Smooth muscle cell (in vitro differentiated cells): ENCODE measurements at regions not wholly inside any gene's neighbourhood (a gene's known extent, or its start where the extent isn't known, plus 50 kb on each side); places are given as distances from the start of the nearest gene placed in this dataset.

Experiments used
- DNase-seq: peaks from one replicate; lab custom pipeline; 2025; ENCODE audit not compliant: unreplicated experiment; lab: John Stamatoyannopoulos, UW
- H2AFZ ChIP-seq: fragments of 200-600 bp; sonication (generic); 2 replicates; pipeline ENCODE4 v1.6.0; 2016; ENCODE audit warnings: antibody characterized with exemption, low read depth, mild to moderate bottlenecking
- H3F3A ChIP-seq: fragments of 200-600 bp; sonication (generic); 2 replicates; pipeline ENCODE4 v1.6.0; 2017; ENCODE audit warnings: antibody characterized with exemption, low read depth
- H3K27ac ChIP-seq: fragments of 200-600 bp; sonication (generic); 2 replicates; pipeline ENCODE4 v1.5.1; 2016; ENCODE audit warnings: low read depth, mild to moderate bottlenecking
- H3K27me3 ChIP-seq: fragments of 200-600 bp; sonication (generic); 2 replicates; pipeline ENCODE4 v1.6.1; 2016; ENCODE audit warnings: low read depth, mild to moderate bottlenecking
- H3K36me3 ChIP-seq: fragments of 200-600 bp; sonication (generic); 2 replicates; pipeline ENCODE4 v1.5.1; 2016; ENCODE audit warnings: low read depth
- H3K4me1 ChIP-seq: fragments of 200-600 bp; sonication (generic); 2 replicates; pipeline ENCODE4 v1.5.1; 2016; ENCODE audit warnings: low read depth
- H3K4me2 ChIP-seq: fragments of 200-600 bp; sonication (generic); 2 replicates; pipeline ENCODE4 v1.6.0; 2016; ENCODE audit warnings: mild to moderate bottlenecking
- H3K4me3 ChIP-seq: fragments of 200-600 bp; sonication (generic); 2 replicates; pipeline ENCODE4 v1.5.1; 2016; ENCODE audit warnings: mild to moderate bottlenecking
- H3K79me2 ChIP-seq: fragments of 200-600 bp; sonication (generic); 2 replicates; pipeline ENCODE4 v1.6.0; 2016; ENCODE audit warnings: low read depth, mild to moderate bottlenecking
- H3K9ac ChIP-seq: fragments of 200-600 bp; sonication (generic); 2 replicates; pipeline ENCODE4 v1.6.0; 2016; ENCODE audit warnings: low read depth
- H3K9me3 ChIP-seq: fragments of 200-600 bp; sonication (generic); replicated peaks from 2 replicates; pipeline ENCODE4 v1.5.1; 2016; ENCODE audit warnings: low read depth
- H4K20me1 ChIP-seq: fragments of 200-600 bp; sonication (generic); 2 replicates; pipeline ENCODE4 v1.6.0; 2016; ENCODE audit warnings: low read depth
- WGBS: methylation state at CpG from one replicate; pipeline ENCODE4 v1.1.7; 2016; ENCODE audit warnings: low lambda C conversion rate; 5-methylcytosine and 5-hydroxymethylcytosine counted together
- TF ChIP-seq, protein P1 (sequence below): fragments of 200-600 bp; sonication (generic); IDR thresholded peaks from 2 replicates; pipeline ENCODE4 v1.5.1; 2017; ENCODE audit warnings: borderline replicate concordance, mild to moderate bottlenecking, antibody characterized with exemption; ENCODE audit not compliant: insufficient read depth, poor library complexity, severe bottlenecking

DNA sequence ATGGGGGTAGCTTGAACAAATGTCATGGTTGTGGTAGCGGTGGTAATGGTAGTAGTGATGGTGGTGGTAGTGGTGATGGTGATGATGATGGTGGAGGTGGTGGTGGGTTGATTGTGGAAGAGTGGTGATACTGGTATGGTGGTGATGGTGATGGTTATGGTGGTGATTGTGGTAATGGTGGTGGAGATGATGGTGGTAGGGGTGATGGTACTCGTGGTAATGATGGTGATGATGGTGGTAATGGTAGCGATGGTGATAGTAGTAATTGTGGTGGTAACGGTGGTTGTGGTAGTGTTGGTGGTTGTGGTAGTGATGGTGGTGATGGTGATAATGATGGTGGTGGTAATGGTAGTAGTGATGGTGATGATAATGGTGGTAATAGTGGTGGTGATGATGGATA lies 65.7 kb upstream of the SDK1 start:
- no peak overlapping the region for H3K4me3 ChIP-seq
- no peak overlapping the region for H3K4me2 ChIP-seq
- H3K36me3 ChIP-seq = no peaks in the 10 kb centered on the region
- no peak overlapping the region for H2AFZ ChIP-seq
- WGBS = 96% methylated on average over 4 of the region's 4 CpGs
- peaks cover 3% of the 10 kb centered on the region for H3K9me3 ChIP-seq
- DNase-seq = no peak
- H3K27me3 ChIP-seq = no peaks in the 10 kb centered on the region
- H3K79me2 ChIP-seq = no peaks in the 10 kb centered on the region
- H4K20me1 ChIP-seq = no peaks in the 10 kb centered on the region
- H3K9ac ChIP-seq = no peak overlapping the region
- no peaks in the 10 kb centered on the region for H3K4me1 ChIP-seq
- TF ChIP-seq, protein P1, sequence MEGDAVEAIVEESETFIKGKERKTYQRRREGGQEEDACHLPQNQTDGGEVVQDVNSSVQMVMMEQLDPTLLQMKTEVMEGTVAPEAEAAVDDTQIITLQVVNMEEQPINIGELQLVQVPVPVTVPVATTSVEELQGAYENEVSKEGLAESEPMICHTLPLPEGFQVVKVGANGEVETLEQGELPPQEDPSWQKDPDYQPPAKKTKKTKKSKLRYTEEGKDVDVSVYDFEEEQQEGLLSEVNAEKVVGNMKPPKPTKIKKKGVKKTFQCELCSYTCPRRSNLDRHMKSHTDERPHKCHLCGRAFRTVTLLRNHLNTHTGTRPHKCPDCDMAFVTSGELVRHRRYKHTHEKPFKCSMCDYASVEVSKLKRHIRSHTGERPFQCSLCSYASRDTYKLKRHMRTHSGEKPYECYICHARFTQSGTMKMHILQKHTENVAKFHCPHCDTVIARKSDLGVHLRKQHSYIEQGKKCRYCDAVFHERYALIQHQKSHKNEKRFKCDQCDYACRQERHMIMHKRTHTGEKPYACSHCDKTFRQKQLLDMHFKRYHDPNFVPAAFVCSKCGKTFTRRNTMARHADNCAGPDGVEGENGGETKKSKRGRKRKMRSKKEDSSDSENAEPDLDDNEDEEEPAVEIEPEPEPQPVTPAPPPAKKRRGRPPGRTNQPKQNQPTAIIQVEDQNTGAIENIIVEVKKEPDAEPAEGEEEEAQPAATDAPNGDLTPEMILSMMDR = no peak
- no peaks in the 10 kb centered on the region for H3F3A ChIP-seq
- H3K27ac ChIP-seq = no peak overlapping the region

DNA sequence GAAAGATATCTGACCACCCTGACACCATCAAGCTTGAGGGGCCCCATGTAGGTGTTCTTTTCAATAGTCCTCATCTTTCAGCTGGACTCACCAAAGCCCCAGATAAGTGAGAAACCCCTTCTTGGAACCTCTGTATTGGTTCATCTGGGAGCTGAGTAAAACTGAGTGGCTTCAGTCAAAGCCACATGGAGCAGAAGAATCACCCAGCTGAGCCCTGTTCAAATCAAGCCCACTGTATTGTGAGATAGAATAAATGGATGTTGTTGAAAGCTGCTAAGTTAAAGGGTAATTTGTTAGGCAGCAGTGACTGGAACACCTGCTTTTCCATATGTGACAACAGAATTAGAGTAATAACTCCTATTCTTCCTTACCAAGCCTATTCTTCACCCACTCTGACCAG lies 64.8 kb upstream of the SDK1 start:
- TF ChIP-seq, protein P1 = no peak
- H3K4me2 ChIP-seq = no peak overlapping the region

DNA sequence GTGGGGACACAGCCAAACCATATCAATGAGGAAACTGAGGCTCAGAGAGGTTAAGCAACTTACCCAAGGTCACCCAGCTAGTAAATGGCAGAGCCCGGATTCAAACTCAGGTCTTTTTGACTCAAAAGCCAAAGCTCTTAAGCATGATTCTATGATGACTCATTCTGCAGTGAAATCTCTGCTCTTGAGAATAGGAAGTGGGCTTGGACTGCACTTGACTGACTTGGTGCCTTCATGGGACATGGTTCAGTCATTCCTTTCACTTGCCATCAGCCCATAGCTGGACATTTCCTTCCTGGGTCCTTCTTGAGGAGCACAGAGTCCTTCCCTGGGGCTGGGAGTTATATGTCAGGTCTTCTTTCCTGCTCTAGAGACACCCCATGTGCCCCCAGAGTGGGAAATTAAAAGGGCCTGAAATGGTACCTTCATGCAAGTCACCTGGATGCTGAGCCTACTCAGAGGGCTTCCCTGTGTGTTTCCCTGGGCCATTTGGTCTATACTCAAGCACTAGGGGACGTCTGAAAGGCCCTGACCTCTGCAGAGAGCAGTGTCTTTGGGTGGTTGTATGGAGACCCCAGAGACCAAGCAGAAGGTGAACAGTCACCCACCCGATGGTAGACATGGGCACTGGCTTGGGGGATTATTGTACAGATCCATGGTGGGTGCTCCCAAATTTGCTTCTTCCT lies 62.4 kb upstream of the SDK1 start:
- H4K20me1 ChIP-seq = no peaks in the 10 kb centered on the region
- H3K9ac ChIP-seq = no peak overlapping the region
- H3K9me3 ChIP-seq = peaks cover 3% of the 10 kb centered on the region
- H3F3A ChIP-seq = no peaks in the 10 kb centered on the region
- no peaks in the 10 kb centered on the region for H3K27me3 ChIP-seq
- H3K4me2 ChIP-seq = no peak overlapping the region
- H3K4me1 ChIP-seq = no peaks in the 10 kb centered on the region
- TF ChIP-seq, protein P1 = no peak
- no peaks in the 10 kb centered on the region for H3K36me3 ChIP-seq
- H3K79me2 ChIP-seq = no peaks in the 10 kb centered on the region
- DNase-seq = no peak
- no peak overlapping the region for H3K4me3 ChIP-seq
- H3K27ac ChIP-seq = no peak overlapping the region
- no peak overlapping the region for H2AFZ ChIP-seq
- WGBS = 96% methylated on average over 3 of the region's 3 CpGs

More for the DNA sequence above, 64.8 kb upstream of the SDK1 start:
- H3K27ac ChIP-seq = no peak overlapping the region
- H4K20me1 ChIP-seq = no peaks in the 10 kb centered on the region
- H3K79me2 ChIP-seq = no peaks in the 10 kb centered on the region
- H3F3A ChIP-seq = no peaks in the 10 kb centered on the region
- H3K36me3 ChIP-seq = no peaks in the 10 kb centered on the region
- H3K4me3 ChIP-seq = no peak overlapping the region
- H3K4me1 ChIP-seq = no peaks in the 10 kb centered on the region
- no peaks in the 10 kb centered on the region for H3K27me3 ChIP-seq
- no peak overlapping the region for H2AFZ ChIP-seq
- peaks cover 3% of the 10 kb centered on the region for H3K9me3 ChIP-seq
- no peak overlapping the region for H3K9ac ChIP-seq
- no peak for DNase-seq

DNA sequence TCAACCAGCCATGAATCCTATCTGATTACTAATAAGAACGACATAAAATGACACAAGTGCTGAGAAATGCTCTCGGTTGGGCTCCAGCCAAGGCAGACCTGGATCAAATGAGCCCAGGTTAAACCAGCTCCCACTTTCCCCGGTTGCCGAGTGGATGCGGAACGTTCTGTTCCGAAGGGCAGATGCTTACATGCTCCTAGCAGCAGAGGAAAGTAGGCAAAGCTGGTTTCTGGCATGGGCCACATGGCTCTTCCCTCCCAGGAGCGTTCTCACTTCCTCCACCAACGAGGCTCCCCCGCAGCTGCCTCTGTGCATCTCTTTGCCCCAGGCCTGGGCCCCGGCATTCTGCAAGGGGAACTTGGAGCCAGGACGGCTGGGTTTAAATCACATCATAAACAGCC lies 61.8 kb upstream of the SDK1 start:
- H3K9ac ChIP-seq = no peak overlapping the region
- H3K27ac ChIP-seq = no peak overlapping the region
- H3F3A ChIP-seq = peaks cover 6% of the 10 kb centered on the region
- TF ChIP-seq, protein P1 = no peak
- no peak for DNase-seq
- H3K4me2 ChIP-seq = no peak overlapping the region
- no peak overlapping the region for H2AFZ ChIP-seq
- H3K9me3 ChIP-seq = peaks cover 3% of the 10 kb centered on the region
- H3K4me1 ChIP-seq = peaks cover 3% of the 10 kb centered on the region
- no peaks in the 10 kb centered on the region for H3K36me3 ChIP-seq
- H3K4me3 ChIP-seq = no peak overlapping the region
- no peaks in the 10 kb centered on the region for H3K79me2 ChIP-seq
- H3K27me3 ChIP-seq = no peaks in the 10 kb centered on the region
- 91% methylated on average over 12 of the region's 12 CpGs for WGBS
- no peaks in the 10 kb centered on the region for H4K20me1 ChIP-seq
